PC-9 (cell line): ENCODE measurements at regions not wholly inside any gene's neighbourhood (a gene's known extent, or its start where the extent isn't known, plus 50 kb on each side); places are given as distances from the start of the nearest gene placed in this dataset.

ENCODE experiments used
- BruUV-seq: library from RNA; stranded (reverse); fragments of 400-500 nt; replicated peaks from 2 replicates; lab custom pipeline; 2021; lab: Mats Ljungman, UMichigan
- CTCF ChIA-PET: fragments of 300-600 bp; sonication (Branson Sonifier 250); formaldehyde crosslinking; loops from one replicate; lab custom pipeline; 2022; ENCODE audit warnings: antibody characterized with exemption; lab: Charles Lee
- POLR2A ChIA-PET: fragments of 300-600 bp; sonication (Branson Sonifier 250); formaldehyde crosslinking; loops from one replicate; lab custom pipeline; 2022; ENCODE audit warnings: antibody characterized with exemption; ENCODE audit not compliant: unreplicated experiment; lab: Charles Lee
- DNase-seq, 2 experiments: peaks; one replicate each; pipeline versions ENCODE4 v3.0.0 to v3.0.0-alpha.2; 2015 to 2022; ENCODE audit warnings: mixed read lengths in 1 of 2
- H2AFZ ChIP-seq: fragments of 200-600 bp; sonication (generic); 2 replicates; pipeline ENCODE4 v1.8.1; 2017; ENCODE audit warnings: antibody characterized with exemption
- H3F3A ChIP-seq: fragments of 200-600 bp; sonication (generic); 2 replicates; pipeline ENCODE4 v1.8.1; 2017; ENCODE audit warnings: antibody characterized with exemption, mild to moderate bottlenecking, low read depth; ENCODE audit not compliant: insufficient read depth
- H3K27ac ChIP-seq: fragments of 200-600 bp; sonication (generic); 2 replicates; pipeline ENCODE4 v1.6.1; 2016; ENCODE audit warnings: mixed run types
- H3K27me3 ChIP-seq: fragments of 200-600 bp; sonication (generic); 2 replicates; pipeline ENCODE4 v1.6.1; 2016; ENCODE audit warnings: low read depth, mixed run types; ENCODE audit not compliant: insufficient read depth
- H3K36me3 ChIP-seq: fragments of 200-600 bp; sonication (generic); 2 replicates; pipeline ENCODE4 v1.6.1; 2016; ENCODE audit warnings: low read depth, mixed run types
- H3K4me1 ChIP-seq: fragments of 200-600 bp; sonication (generic); replicated peaks from 2 replicates; pipeline ENCODE4 v1.6.1; 2016; ENCODE audit warnings: mixed run types; ENCODE audit not compliant: insufficient read depth
- H3K4me2 ChIP-seq: fragments of 200-600 bp; sonication (generic); 2 replicates; pipeline ENCODE4 v1.6.1; 2017; ENCODE audit warnings: mixed run types
- H3K4me3 ChIP-seq: fragments of 200-600 bp; sonication (generic); 2 replicates; pipeline ENCODE4 v1.6.1; 2016; ENCODE audit warnings: mixed run types
- H3K79me2 ChIP-seq: fragments of 200-600 bp; sonication (generic); 2 replicates; pipeline ENCODE4 v1.6.1; 2017; ENCODE audit warnings: low read depth, mixed run types
- H3K9me2 ChIP-seq: fragments of 200-600 bp; sonication (generic); 2 replicates; pipeline ENCODE4 v1.8.1; 2017; ENCODE audit warnings: mild to moderate bottlenecking; ENCODE audit not compliant: insufficient read depth
- H3K9me3 ChIP-seq: fragments of 200-600 bp; sonication (generic); 2 replicates; pipeline ENCODE4 v1.8.1; 2016; ENCODE audit warnings: low read depth; ENCODE audit not compliant: insufficient read depth
- H4K20me1 ChIP-seq: fragments of 200-600 bp; sonication (generic); 2 replicates; pipeline ENCODE4 v1.8.1; 2017; ENCODE audit not compliant: insufficient read depth
- CTCF ChIP-seq: fragments of 200-600 bp; sonication (generic); conservative IDR thresholded peaks from 2 replicates; pipeline ENCODE4 v1.6.1; 2017; ENCODE audit warnings: mixed run types, antibody characterized with exemption, mild to moderate bottlenecking, moderate library complexity
- EZH2 ChIP-seq: fragments of 200-600 bp; sonication (generic); IDR thresholded peaks from 2 replicates; pipeline ENCODE4 v1.8.0; 2017; ENCODE audit warnings: antibody characterized with exemption, low read depth
- intact Hi-C: fragments of 100-400 bp; cut with micrococcal nuclease; formaldehyde crosslinking; loops from one replicate; pipeline ENCODE4 v1.10.0; 2022; ENCODE audit not compliant: unreplicated experiment

GRCh38 chr14:39807271-39807670, 375.0 kb upstream of the FBXO33 start:
- Histone ChIP-seq H3K4me3 (no peak overlapping the region), H3K4me2 (no peak overlapping the region), H3K36me3 (no peaks in the 10 kb centered on the region), H3F3A (no peaks in the 10 kb centered on the region), H3K27ac (no peak overlapping the region), H3K79me2 (no peaks in the 10 kb centered on the region), H3K9me2 (no peaks in the 10 kb centered on the region), H2AFZ (no peak overlapping the region), H4K20me1 (no peaks in the 10 kb centered on the region), H3K27me3 (no peaks in the 10 kb centered on the region), H3K4me1 (no peaks in the 10 kb centered on the region), H3K9me3 (no peaks in the 10 kb centered on the region)
- DNase-seq: no peak
- CTCF ChIA-PET: no interaction called here
- POLR2A ChIA-PET: no interaction called here
- intact Hi-C loops: no loop called here
- no peak for TF ChIP-seq EZH2
- no peak for TF ChIP-seq CTCF
- no TSS peak for BruUV-seq

- Histone ChIP-seq H3K4me1 (no peaks in the 10 kb centered on the region), H4K20me1 (no peaks in the 10 kb centered on the region), H3K27me3 (no peaks in the 10 kb centered on the region), H3K79me2 (no peaks in the 10 kb centered on the region), H3F3A (no peaks in the 10 kb centered on the region), H3K4me2 (no peak overlapping the region), H3K4me3 (no peak overlapping the region), H3K9me2 (no peaks in the 10 kb centered on the region), H3K9me3 (no peaks in the 10 kb centered on the region), H2AFZ (no peak overlapping the region), H3K27ac (no peak overlapping the region), H3K36me3 (no peaks in the 10 kb centered on the region)
- DNase-seq: no peak
- intact Hi-C loops: no loop called here
- ChIA-PET POLR2A (no interaction called here), CTCF (no interaction called here)
- no TSS peak for BruUV-seq
- TF ChIP-seq EZH2 (no peak), CTCF (no peak)
Measured at GRCh38 chr14:39784461-39784860, 352.2 kb upstream of the FBXO33 start.

- ChIA-PET CTCF (no interaction called here), POLR2A (no interaction called here)
- Histone ChIP-seq H3K36me3 (no peaks in the 10 kb centered on the region), H3K27me3 (no peaks in the 10 kb centered on the region), H3K9me2 (no peaks in the 10 kb centered on the region), H3K27ac (no peak overlapping the region), H3K4me2 (no peak overlapping the region), H3K79me2 (no peaks in the 10 kb centered on the region), H3K9me3 (no peaks in the 10 kb centered on the region), H4K20me1 (no peaks in the 10 kb centered on the region), H3F3A (no peaks in the 10 kb centered on the region), H3K4me3 (no peak overlapping the region), H2AFZ (no peak overlapping the region), H3K4me1 (no peaks in the 10 kb centered on the region)
- intact Hi-C loops: no loop called here
- no TSS peak for BruUV-seq
- TF ChIP-seq EZH2: no peak
- no peak for TF ChIP-seq CTCF
- no peak for DNase-seq
Measured at GRCh38 chr14:39781466-39781865, 349.2 kb upstream of the FBXO33 start.
